ENCODE measurements at regions not wholly inside any gene's neighbourhood (a gene's known extent, or its start where the extent isn't known, plus 50 kb on each side); places are given as distances from the start of the nearest gene placed in this dataset.

DNA sequence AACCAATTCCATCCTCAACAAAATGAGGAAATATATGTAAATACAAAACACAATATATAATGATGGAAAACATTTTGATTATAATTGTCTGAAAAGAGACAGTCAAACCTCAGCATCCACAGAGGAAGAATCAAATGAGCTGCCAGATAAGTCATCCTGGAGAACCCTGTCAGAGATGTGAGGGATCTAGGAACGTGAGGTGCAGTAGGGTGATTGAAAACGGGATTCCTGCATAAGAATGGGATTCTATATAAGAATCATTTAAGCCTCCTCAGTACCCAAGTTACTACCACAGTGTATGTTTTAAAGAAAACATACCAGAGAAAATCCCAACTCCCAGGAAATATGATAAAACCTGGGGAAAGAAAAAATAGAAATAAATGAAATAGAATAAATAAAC is 690.5 kb downstream of the FRK start:
- ATAC-seq: no peak
- BruUV-seq (replicated peaks): no TSS peak

More for the DNA sequence above, 690.5 kb downstream of the FRK start:
- no peaks in the 10 kb centered on the region for H3K27me3 ChIP-seq (ENCODE audit: insufficient read depth, low read length)
- no peaks in the 10 kb centered on the region for H3K79me2 ChIP-seq (ENCODE audit: insufficient read depth, low read length)
- H3K36me3 ChIP-seq (ENCODE audit: control insufficient read depth in 1 of 2, insufficient read depth in 2 of 2, low read length in 2 of 2): no peaks in the 10 kb centered on the region
- no peaks in the 10 kb centered on the region for H3K9me2 ChIP-seq (ENCODE audit: insufficient read depth)
- H3K9me3 ChIP-seq (ENCODE audit: control insufficient read depth in 1 of 2, insufficient read depth in 1 of 2, low read depth in 1 of 2, low read length in 2 of 2): no peaks in the 10 kb centered on the region; a peak in 1 of 4 replicates
- intact Hi-C loops (cut with micrococcal nuclease): no loop called here
- ChIA-PET POLR2A (no interaction called here), RAD21 (ENCODE audit: low non-redundant PET in 1 of 2, low total read pairs in 2 of 2, uncharacterized antibody in 2 of 2, unreplicated experiment in 2 of 2) (no interaction called here), CTCF (no interaction called here)
- DNase-seq (ENCODE audit: low read depth, low spot score): no peak
- no peak overlapping the region for H3K4me2 ChIP-seq (ENCODE audit: low read length)
- no peak for TF ChIP-seq POLR2A (IDR thresholded peaks at IDR 0.05; ENCODE audit: borderline replicate concordance, extremely low read depth, insufficient read depth, insufficient read length)
- TF ChIP-seq, protein P1, sequence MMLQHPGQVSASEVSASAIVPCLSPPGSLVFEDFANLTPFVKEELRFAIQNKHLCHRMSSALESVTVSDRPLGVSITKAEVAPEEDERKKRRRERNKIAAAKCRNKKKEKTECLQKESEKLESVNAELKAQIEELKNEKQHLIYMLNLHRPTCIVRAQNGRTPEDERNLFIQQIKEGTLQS (IDR thresholded peaks at IDR 0.05): no peak
- no peak for TF ChIP-seq EGR1 (IDR thresholded peaks at IDR 0.05; ENCODE audit: low read depth)
- no peak for TF ChIP-seq JUND (IDR thresholded peaks at IDR 0.05)
- TF ChIP-seq, protein P2, sequence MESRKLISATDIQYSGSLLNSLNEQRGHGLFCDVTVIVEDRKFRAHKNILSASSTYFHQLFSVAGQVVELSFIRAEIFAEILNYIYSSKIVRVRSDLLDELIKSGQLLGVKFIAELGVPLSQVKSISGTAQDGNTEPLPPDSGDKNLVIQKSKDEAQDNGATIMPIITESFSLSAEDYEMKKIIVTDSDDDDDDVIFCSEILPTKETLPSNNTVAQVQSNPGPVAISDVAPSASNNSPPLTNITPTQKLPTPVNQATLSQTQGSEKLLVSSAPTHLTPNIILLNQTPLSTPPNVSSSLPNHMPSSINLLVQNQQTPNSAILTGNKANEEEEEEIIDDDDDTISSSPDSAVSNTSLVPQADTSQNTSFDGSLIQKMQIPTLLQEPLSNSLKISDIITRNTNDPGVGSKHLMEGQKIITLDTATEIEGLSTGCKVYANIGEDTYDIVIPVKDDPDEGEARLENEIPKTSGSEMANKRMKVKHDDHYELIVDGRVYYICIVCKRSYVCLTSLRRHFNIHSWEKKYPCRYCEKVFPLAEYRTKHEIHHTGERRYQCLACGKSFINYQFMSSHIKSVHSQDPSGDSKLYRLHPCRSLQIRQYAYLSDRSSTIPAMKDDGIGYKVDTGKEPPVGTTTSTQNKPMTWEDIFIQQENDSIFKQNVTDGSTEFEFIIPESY (IDR thresholded peaks at IDR 0.05; ENCODE audit: extremely low read depth, insufficient replicate concordance, low read length): no peak
- TF ChIP-seq SRF (IDR thresholded peaks at IDR 0.05; ENCODE audit: low read depth): no peak
- no peak for TF ChIP-seq EZH2phosphoT487 (IDR thresholded peaks at IDR 0.05; ENCODE audit: borderline replicate concordance)
- TF ChIP-seq, protein P3, sequence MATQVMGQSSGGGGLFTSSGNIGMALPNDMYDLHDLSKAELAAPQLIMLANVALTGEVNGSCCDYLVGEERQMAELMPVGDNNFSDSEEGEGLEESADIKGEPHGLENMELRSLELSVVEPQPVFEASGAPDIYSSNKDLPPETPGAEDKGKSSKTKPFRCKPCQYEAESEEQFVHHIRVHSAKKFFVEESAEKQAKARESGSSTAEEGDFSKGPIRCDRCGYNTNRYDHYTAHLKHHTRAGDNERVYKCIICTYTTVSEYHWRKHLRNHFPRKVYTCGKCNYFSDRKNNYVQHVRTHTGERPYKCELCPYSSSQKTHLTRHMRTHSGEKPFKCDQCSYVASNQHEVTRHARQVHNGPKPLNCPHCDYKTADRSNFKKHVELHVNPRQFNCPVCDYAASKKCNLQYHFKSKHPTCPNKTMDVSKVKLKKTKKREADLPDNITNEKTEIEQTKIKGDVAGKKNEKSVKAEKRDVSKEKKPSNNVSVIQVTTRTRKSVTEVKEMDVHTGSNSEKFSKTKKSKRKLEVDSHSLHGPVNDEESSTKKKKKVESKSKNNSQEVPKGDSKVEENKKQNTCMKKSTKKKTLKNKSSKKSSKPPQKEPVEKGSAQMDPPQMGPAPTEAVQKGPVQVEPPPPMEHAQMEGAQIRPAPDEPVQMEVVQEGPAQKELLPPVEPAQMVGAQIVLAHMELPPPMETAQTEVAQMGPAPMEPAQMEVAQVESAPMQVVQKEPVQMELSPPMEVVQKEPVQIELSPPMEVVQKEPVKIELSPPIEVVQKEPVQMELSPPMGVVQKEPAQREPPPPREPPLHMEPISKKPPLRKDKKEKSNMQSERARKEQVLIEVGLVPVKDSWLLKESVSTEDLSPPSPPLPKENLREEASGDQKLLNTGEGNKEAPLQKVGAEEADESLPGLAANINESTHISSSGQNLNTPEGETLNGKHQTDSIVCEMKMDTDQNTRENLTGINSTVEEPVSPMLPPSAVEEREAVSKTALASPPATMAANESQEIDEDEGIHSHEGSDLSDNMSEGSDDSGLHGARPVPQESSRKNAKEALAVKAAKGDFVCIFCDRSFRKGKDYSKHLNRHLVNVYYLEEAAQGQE (IDR thresholded peaks at IDR 0.05; ENCODE audit: low read depth): no peak
- no peak for TF ChIP-seq EZH2 (IDR thresholded peaks at IDR 0.05)
- TF ChIP-seq, protein P4, sequence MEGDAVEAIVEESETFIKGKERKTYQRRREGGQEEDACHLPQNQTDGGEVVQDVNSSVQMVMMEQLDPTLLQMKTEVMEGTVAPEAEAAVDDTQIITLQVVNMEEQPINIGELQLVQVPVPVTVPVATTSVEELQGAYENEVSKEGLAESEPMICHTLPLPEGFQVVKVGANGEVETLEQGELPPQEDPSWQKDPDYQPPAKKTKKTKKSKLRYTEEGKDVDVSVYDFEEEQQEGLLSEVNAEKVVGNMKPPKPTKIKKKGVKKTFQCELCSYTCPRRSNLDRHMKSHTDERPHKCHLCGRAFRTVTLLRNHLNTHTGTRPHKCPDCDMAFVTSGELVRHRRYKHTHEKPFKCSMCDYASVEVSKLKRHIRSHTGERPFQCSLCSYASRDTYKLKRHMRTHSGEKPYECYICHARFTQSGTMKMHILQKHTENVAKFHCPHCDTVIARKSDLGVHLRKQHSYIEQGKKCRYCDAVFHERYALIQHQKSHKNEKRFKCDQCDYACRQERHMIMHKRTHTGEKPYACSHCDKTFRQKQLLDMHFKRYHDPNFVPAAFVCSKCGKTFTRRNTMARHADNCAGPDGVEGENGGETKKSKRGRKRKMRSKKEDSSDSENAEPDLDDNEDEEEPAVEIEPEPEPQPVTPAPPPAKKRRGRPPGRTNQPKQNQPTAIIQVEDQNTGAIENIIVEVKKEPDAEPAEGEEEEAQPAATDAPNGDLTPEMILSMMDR (IDR thresholded peaks at IDR 0.05 in 2 of 3, conservative IDR thresholded peaks at IDR 0.05 in 1 of 3; ENCODE audit: borderline replicate concordance in 1 of 3, insufficient read depth in 1 of 3, low read depth in 2 of 3, low read length in 2 of 3): no peak
- no peak for TF ChIP-seq RAD21 (IDR thresholded peaks at IDR 0.05; ENCODE audit: low read depth)
- TF ChIP-seq ELF1 (IDR thresholded peaks at IDR 0.05; ENCODE audit: borderline replicate concordance, low read depth): no peak
- TF ChIP-seq ZFX (IDR thresholded peaks at IDR 0.05): no peak
- TF ChIP-seq, protein P5, sequence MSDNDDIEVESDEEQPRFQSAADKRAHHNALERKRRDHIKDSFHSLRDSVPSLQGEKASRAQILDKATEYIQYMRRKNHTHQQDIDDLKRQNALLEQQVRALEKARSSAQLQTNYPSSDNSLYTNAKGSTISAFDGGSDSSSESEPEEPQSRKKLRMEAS (IDR thresholded peaks at IDR 0.05): no peak
- no peak for TF ChIP-seq CEBPB (IDR thresholded peaks at IDR 0.05; ENCODE audit: low read depth)
- TF ChIP-seq SIN3A (IDR thresholded peaks at IDR 0.05; ENCODE audit: low read depth): no peak
- no peak for TF ChIP-seq POLR2AphosphoS5 (IDR thresholded peaks at IDR 0.05; ENCODE audit: low read depth, low read length)
- no peak for TF ChIP-seq TCF7L2 (IDR thresholded peaks at IDR 0.05; ENCODE audit: borderline replicate concordance, extremely low read depth, insufficient read depth, insufficient read length)
- no peak for TF ChIP-seq YY1 (IDR thresholded peaks at IDR 0.05; ENCODE audit: extremely low read depth, insufficient replicate concordance, low read depth, low read length)
- H4K20me1 ChIP-seq (ENCODE audit: insufficient read depth): no peaks in the 10 kb centered on the region
- H3K9ac ChIP-seq (ENCODE audit: low read length): no peak overlapping the region
- no peak overlapping the region for H3K4me3 ChIP-seq (replicated peaks in 1 of 2; ENCODE audit: low read depth in 1 of 2, low read length in 2 of 2)
- no peaks in the 10 kb centered on the region for H3K4me1 ChIP-seq (ENCODE audit: control insufficient read depth in 1 of 2, insufficient read depth in 2 of 2, low read length in 2 of 2)
- H2AFZ ChIP-seq (ENCODE audit: low read depth, low read length, poor library complexity, severe bottlenecking): no peak overlapping the region
- H3K27ac ChIP-seq (ENCODE audit: low read depth, low read length): no peak overlapping the region
